Osteocyte (in vitro differentiated cells): ENCODE measurements at regions not wholly inside any gene's neighbourhood (a gene's known extent, or its start where the extent isn't known, plus 50 kb on each side); places are given as distances from the start of the nearest gene placed in this dataset.
"Not testable (repeated sequence)": the region's sequence is repeated elsewhere in the genome, so short reads cannot be mapped to it uniquely, and the experiment has no call there.

ENCODE experiments used
- DNase-seq: peaks from one replicate; pipeline ENCODE4 v3.0.0; 2021; ENCODE audit warnings: mixed read lengths; ENCODE audit not compliant: unreplicated experiment; ENCODE audit errors: extremely low spot score
- H3K27ac Mint-ChIP-seq: one replicate; pipeline ENCODE4 v1.8.0; 2021; ENCODE audit warnings: mild to moderate bottlenecking, mixed read lengths; ENCODE audit not compliant: unreplicated experiment
- H3K27me3 Mint-ChIP-seq: one replicate; pipeline ENCODE4 v1.8.0; 2021; ENCODE audit warnings: mixed read lengths; ENCODE audit not compliant: unreplicated experiment
- H3K36me3 Mint-ChIP-seq: one replicate; pipeline ENCODE4 v1.8.0; 2021; ENCODE audit warnings: mixed read lengths; ENCODE audit not compliant: unreplicated experiment
- H3K4me1 Mint-ChIP-seq: one replicate; pipeline ENCODE4 v1.8.0; 2021; ENCODE audit warnings: mixed read lengths; ENCODE audit not compliant: unreplicated experiment
- H3K4me3 Mint-ChIP-seq: one replicate; pipeline ENCODE4 v1.8.0; 2021; ENCODE audit warnings: mild to moderate bottlenecking, moderate library complexity, mixed read lengths; ENCODE audit not compliant: unreplicated experiment
- H3K9me3 Mint-ChIP-seq: one replicate; pipeline ENCODE4 v1.8.0; 2021; ENCODE audit warnings: mixed read lengths; ENCODE audit not compliant: unreplicated experiment
- CTCF ChIP-seq: fragments of 200-600 bp; sonication (generic); IDR thresholded peaks from 2 replicates; pipeline ENCODE4 v1.5.0; 2021; ENCODE audit warnings: antibody characterized with exemption, mild to moderate bottlenecking, moderate library complexity

DNA sequence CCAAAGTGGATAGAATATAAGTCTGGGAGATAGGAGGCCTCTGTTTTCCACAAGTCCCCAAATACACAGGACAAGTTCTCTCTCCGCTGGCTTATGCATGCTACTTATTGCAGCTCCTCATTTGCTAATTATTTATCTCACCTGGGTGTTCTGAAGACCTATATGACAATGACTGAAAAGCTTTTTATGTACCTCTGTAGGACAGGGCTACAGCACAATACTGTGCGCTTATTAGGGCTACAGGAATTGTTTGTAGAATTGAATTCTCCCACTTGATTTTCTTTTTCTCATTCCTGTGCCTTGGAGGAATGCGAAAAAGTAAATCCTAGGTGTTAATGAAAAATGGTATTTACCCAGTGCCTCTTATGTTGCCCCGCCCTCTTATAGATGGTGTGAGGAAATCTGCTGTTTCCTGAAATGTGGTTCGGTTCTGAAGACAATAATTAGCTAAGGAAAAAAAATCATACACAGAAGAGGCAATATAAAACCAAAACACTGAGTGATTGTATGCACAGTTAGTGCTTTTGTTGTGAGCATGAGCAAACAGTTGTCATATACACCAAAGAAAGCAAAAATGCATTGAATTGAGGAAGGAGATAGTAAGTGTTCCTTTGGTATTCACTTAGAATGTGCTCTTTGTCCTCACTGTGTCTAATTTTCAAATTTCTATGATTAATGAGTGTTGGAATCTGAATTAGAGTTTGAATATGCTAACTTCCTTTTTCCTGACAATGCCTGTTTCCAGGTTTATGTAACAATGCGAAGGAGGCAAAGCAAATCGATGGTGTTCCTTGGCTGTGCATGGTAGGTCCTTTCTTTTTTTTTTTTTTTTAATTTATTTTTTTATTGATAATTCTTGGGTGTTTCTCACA is 78.7 kb upstream of the PNPT1 start:
- TF ChIP-seq CTCF, result no peak

GRCh38 chr2:55771612-55772011 is 78.0 kb upstream of the PNPT1 start:
- H3K4me1 Mint-ChIP-seq, result no peaks in the 10 kb centered on the region
- no peak overlapping the region for H3K27ac Mint-ChIP-seq
- H3K27me3 Mint-ChIP-seq, result peaks cover 33% of the 10 kb centered on the region
- no peak for DNase-seq
- no peak overlapping the region for H3K4me3 Mint-ChIP-seq
- TF ChIP-seq CTCF, result peak; percentile 75
- no peaks in the 10 kb centered on the region for H3K36me3 Mint-ChIP-seq
- no peaks in the 10 kb centered on the region for H3K9me3 Mint-ChIP-seq

More for the DNA sequence above, 78.7 kb upstream of the PNPT1 start:
- DNase-seq, result no peak
- H3K27me3 Mint-ChIP-seq, result peaks cover 29% of the 10 kb centered on the region
- H3K36me3 Mint-ChIP-seq, result no peaks in the 10 kb centered on the region
- H3K27ac Mint-ChIP-seq, result no peak overlapping the region
- no peak overlapping the region for H3K4me3 Mint-ChIP-seq
- no peaks in the 10 kb centered on the region for H3K9me3 Mint-ChIP-seq
- H3K4me1 Mint-ChIP-seq, result no peaks in the 10 kb centered on the region

DNA sequence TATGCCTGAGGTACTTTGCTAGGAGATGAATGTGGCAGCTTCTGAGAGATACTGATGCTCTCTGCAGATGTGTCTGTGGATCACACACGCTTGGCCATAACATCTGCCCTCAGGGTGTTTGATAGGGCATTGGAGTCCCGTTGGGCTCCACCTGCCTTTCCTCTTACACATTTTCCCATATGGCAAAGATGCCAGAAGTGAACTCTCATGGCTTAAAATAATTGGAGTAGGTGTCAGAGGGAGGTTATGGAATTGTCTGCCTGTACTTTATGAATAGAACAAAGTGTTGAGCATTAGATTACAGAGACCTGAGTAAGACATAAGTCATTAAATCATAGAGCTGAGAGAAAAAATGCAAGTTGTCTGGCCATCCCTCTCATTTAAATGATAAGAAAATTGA is 75.3 kb upstream of the PNPT1 start:
- no peaks in the 10 kb centered on the region for H3K4me1 Mint-ChIP-seq
- no peaks in the 10 kb centered on the region for H3K36me3 Mint-ChIP-seq
- no peak for TF ChIP-seq CTCF
- H3K4me3 Mint-ChIP-seq, result no peak overlapping the region
- peaks cover 49% of the 10 kb centered on the region for H3K27me3 Mint-ChIP-seq
- H3K27ac Mint-ChIP-seq, result no peak overlapping the region
- H3K9me3 Mint-ChIP-seq, result no peaks in the 10 kb centered on the region
- DNase-seq, result no peak

DNA sequence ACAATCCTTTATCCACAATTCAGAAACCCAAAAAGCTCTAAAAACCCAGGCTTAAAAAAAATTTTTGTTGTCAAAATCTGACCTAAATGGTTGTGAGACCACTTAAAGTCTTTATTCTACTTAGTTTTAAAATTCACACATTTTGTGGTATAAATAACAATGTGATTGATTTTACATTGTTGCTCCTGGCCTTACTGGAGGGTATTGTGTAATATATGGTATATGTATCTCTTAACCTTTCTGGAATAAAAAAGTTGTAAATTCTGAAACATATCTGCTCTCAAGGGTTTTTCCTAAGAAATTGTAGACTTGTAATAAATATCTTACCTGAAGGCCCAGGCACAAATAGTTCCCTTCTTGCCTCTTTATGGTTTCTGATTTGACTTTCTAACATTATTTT is 73.3 kb upstream of the PNPT1 start:
- Mint-ChIP-seq H3K9me3 (no peaks in the 10 kb centered on the region), H3K4me3 (no peak overlapping the region), H3K27ac (no peak overlapping the region), H3K36me3 (no peaks in the 10 kb centered on the region), H3K4me1 (peaks cover 2% of the 10 kb centered on the region), H3K27me3 (peaks cover 54% of the 10 kb centered on the region)
- DNase-seq, result no peak
- TF ChIP-seq CTCF, result no peak

- Mint-ChIP-seq H3K4me1 (peaks cover 13% of the 10 kb centered on the region), H3K27me3 (peaks cover 53% of the 10 kb centered on the region)
- not testable (repeated sequence) for H3K4me3 Mint-ChIP-seq, H3K36me3 Mint-ChIP-seq, H3K27ac Mint-ChIP-seq, DNase-seq, H3K9me3 Mint-ChIP-seq
Measured at GRCh38 chr2:55765708-55766107, 72.1 kb upstream of the PNPT1 start.
